Progenitor cell of endocrine pancreas (in vitro differentiated cells): ENCODE measurements at regions not wholly inside any gene's neighbourhood (a gene's known extent, or its start where the extent isn't known, plus 50 kb on each side); places are given as distances from the start of the nearest gene placed in this dataset.
"Not testable (repeated sequence)": the region's sequence is repeated elsewhere in the genome, so short reads cannot be mapped to it uniquely, and the experiment has no call there.

Experiments
- DNase-seq: peaks from one replicate; pipeline ENCODE4 v3.0.0; 2021; ENCODE audit warnings: low spot score; ENCODE audit not compliant: unreplicated experiment
- H3K27ac Mint-ChIP-seq: 2 replicates; pipeline ENCODE4 v1.8.0; 2021; ENCODE audit warnings: mild to moderate bottlenecking, moderate library complexity, mixed read lengths
- H3K27me3 Mint-ChIP-seq: 2 replicates; pipeline ENCODE4 v1.8.0; 2021; ENCODE audit warnings: mixed read lengths
- H3K36me3 Mint-ChIP-seq: 2 replicates; pipeline ENCODE4 v1.8.0; 2022; ENCODE audit warnings: mixed read lengths; ENCODE audit not compliant: insufficient read depth
- H3K4me1 Mint-ChIP-seq: 2 replicates; pipeline ENCODE4 v1.8.0; 2021; ENCODE audit warnings: low read depth, mixed read lengths
- H3K4me3 Mint-ChIP-seq: 2 replicates; pipeline ENCODE4 v1.8.0; 2021; ENCODE audit warnings: low read depth, mild to moderate bottlenecking, moderate library complexity, mixed read lengths
- H3K9me3 Mint-ChIP-seq: 2 replicates; pipeline ENCODE4 v1.8.0; 2021; ENCODE audit warnings: low read depth, mixed read lengths
- CTCF ChIP-seq: fragments of 200-600 bp; sonication (generic); IDR thresholded peaks from one replicate; pipeline ENCODE4 v1.5.0; 2021; ENCODE audit warnings: antibody characterized with exemption, mild to moderate bottlenecking; ENCODE audit not compliant: unreplicated experiment

GRCh38 chr17:37859451-37859850, 64.8 kb upstream of the TBC1D3K start:
- no peak for TF ChIP-seq CTCF
- Mint-ChIP-seq H3K4me1 (no peaks in the 10 kb centered on the region), H3K27me3 (peaks cover 4% of the 10 kb centered on the region), H3K9me3 (peaks cover 7% of the 10 kb centered on the region), H3K4me3 (no peak overlapping the region), H3K36me3 (no peaks in the 10 kb centered on the region), H3K27ac (no peak overlapping the region)
- no peak for DNase-seq

GRCh38 chr17:37858391-37858790, 65.8 kb upstream of the TBC1D3K start:
- not testable (repeated sequence) for H3K27me3 Mint-ChIP-seq, H3K4me1 Mint-ChIP-seq, H3K9me3 Mint-ChIP-seq, DNase-seq, H3K27ac Mint-ChIP-seq, H3K4me3 Mint-ChIP-seq, H3K36me3 Mint-ChIP-seq

- Mint-ChIP-seq H3K27ac (no peak overlapping the region), H3K27me3 (no peaks in the 10 kb centered on the region), H3K4me1 (no peaks in the 10 kb centered on the region), H3K9me3 (peaks cover 7% of the 10 kb centered on the region), H3K4me3 (no peak overlapping the region), H3K36me3 (no peaks in the 10 kb centered on the region)
- TF ChIP-seq CTCF: no peak
- DNase-seq: no peak
Observed at GRCh38 chr17:37856245-37856644, 68.0 kb upstream of the TBC1D3K start.

- H3K4me1 Mint-ChIP-seq: peaks cover 2% of the 10 kb centered on the region
- DNase-seq: no peak
- peaks cover 8% of the 10 kb centered on the region for H3K27me3 Mint-ChIP-seq
- H3K27ac Mint-ChIP-seq: no peak overlapping the region
- no peak overlapping the region for H3K4me3 Mint-ChIP-seq
- no peaks in the 10 kb centered on the region for H3K36me3 Mint-ChIP-seq
- TF ChIP-seq CTCF: no peak
- no peaks in the 10 kb centered on the region for H3K9me3 Mint-ChIP-seq
Observed at GRCh38 chr17:37849617-37849972, 74.6 kb upstream of the TBC1D3K start.

- no peaks in the 10 kb centered on the region for H3K36me3 Mint-ChIP-seq
- peaks cover 2% of the 10 kb centered on the region for H3K4me1 Mint-ChIP-seq
- H3K4me3 Mint-ChIP-seq: no peak overlapping the region
- TF ChIP-seq CTCF: no peak
- no peaks in the 10 kb centered on the region for H3K9me3 Mint-ChIP-seq
- DNase-seq: no peak
- H3K27ac Mint-ChIP-seq: no peak overlapping the region
- peaks cover 13% of the 10 kb centered on the region for H3K27me3 Mint-ChIP-seq
Observed at GRCh38 chr17:37848690-37849616, 75.3 kb upstream of the TBC1D3K start.

GRCh38 chr17:37847811-37848331, 76.3 kb upstream of the TBC1D3K start:
- H3K36me3 Mint-ChIP-seq: no peaks in the 10 kb centered on the region
- no peak for TF ChIP-seq CTCF
- H3K27me3 Mint-ChIP-seq: peaks cover 17% of the 10 kb centered on the region
- no peak overlapping the region for H3K27ac Mint-ChIP-seq
- H3K4me1 Mint-ChIP-seq: peaks cover 2% of the 10 kb centered on the region
- DNase-seq: no peak
- H3K9me3 Mint-ChIP-seq: no peaks in the 10 kb centered on the region
- H3K4me3 Mint-ChIP-seq: no peak overlapping the region
